ENCODE measurements at regions not wholly inside any gene's neighbourhood (a gene's known extent, or its start where the extent isn't known, plus 50 kb on each side); places are given as distances from the start of the nearest gene placed in this dataset.

GRCh38 chr4:89665662-89666061 is 171.3 kb downstream of the SNCA start:
- H3K36me3 Mint-ChIP-seq (ENCODE audit: low read depth) = no peaks in the 10 kb centered on the region
- no peak for DNase-seq (ENCODE audit: low spot score)
- H3K4me3 Mint-ChIP-seq (ENCODE audit: unreplicated experiment) = no peak overlapping the region
- H3K27ac Mint-ChIP-seq (ENCODE audit: unreplicated experiment) = no peak overlapping the region
- no peak for TF ChIP-seq CTCF (IDR thresholded peaks at IDR 0.05)
- H3K27me3 Mint-ChIP-seq (ENCODE audit: low read depth) = no peaks in the 10 kb centered on the region
- H3K9me3 Mint-ChIP-seq (ENCODE audit: low read depth) = no peaks in the 10 kb centered on the region
- peaks cover 12% of the 10 kb centered on the region for H3K4me1 Mint-ChIP-seq (ENCODE audit: low read depth)

- TF ChIP-seq CTCF (IDR thresholded peaks at IDR 0.05) = no peak
- no peaks in the 10 kb centered on the region for H3K27me3 Mint-ChIP-seq (ENCODE audit: low read depth)
- H3K27ac Mint-ChIP-seq (ENCODE audit: unreplicated experiment) = no peak overlapping the region
- no peak for DNase-seq (ENCODE audit: low spot score)
- H3K4me3 Mint-ChIP-seq (ENCODE audit: unreplicated experiment) = no peak overlapping the region
- no peaks in the 10 kb centered on the region for H3K9me3 Mint-ChIP-seq (ENCODE audit: low read depth)
- H3K4me1 Mint-ChIP-seq (ENCODE audit: low read depth) = peaks cover 15% of the 10 kb centered on the region
- H3K36me3 Mint-ChIP-seq (ENCODE audit: low read depth) = no peaks in the 10 kb centered on the region
Observed at GRCh38 chr4:89664521-89664920, 172.4 kb downstream of the SNCA start.

DNA sequence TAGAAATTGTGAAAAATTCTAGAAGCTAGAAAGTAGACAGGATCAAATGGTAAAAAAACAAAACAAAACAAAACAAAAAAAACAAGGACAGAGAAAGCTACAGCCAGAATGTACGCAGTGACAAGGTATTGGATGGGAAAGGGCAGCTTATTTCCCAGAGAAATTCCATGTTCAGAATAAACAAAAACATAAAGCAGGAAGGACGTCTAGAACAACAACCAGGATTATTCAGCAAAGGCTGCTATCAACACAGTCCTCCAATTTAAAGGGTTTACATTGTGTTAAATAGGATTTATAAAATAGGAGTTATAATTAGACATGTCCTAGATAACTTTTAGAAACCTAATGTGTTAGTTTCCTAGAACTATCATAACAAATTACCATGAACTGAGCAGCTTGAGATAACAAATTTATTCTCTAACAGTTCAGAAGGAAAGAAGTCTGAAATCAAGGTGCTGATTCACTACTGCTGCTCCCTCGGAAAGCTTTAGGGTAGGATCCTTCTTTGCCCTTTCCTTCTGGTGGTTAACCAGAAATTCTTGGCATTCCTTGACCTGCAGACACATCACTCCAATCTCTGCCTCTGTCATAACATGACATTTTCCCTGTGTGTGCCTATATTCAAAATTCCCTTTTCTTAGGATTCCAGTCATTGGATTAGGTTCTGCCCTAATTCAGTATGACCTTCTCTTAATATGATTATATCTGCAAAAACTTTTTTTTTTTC is 175.6 kb downstream of the SNCA start:
- DNase-seq (ENCODE audit: low spot score) = no peak
- H3K27ac Mint-ChIP-seq (ENCODE audit: unreplicated experiment) = peak overlapping the region; percentile 45

GRCh38 chr4:89660444-89661172 is 176.4 kb downstream of the SNCA start:
- H3K4me3 Mint-ChIP-seq (ENCODE audit: unreplicated experiment) = no peak overlapping the region
- peak overlapping the region; percentile 45 for H3K27ac Mint-ChIP-seq (ENCODE audit: unreplicated experiment)
- no peaks in the 10 kb centered on the region for H3K27me3 Mint-ChIP-seq (ENCODE audit: low read depth)
- DNase-seq (ENCODE audit: low spot score) = no peak
- no peaks in the 10 kb centered on the region for H3K9me3 Mint-ChIP-seq (ENCODE audit: low read depth)
- H3K36me3 Mint-ChIP-seq (ENCODE audit: low read depth) = no peaks in the 10 kb centered on the region
- H3K4me1 Mint-ChIP-seq (ENCODE audit: low read depth) = peaks cover 15% of the 10 kb centered on the region
- TF ChIP-seq CTCF (IDR thresholded peaks at IDR 0.05) = no peak

More for the DNA sequence above, 175.6 kb downstream of the SNCA start:
- H3K9me3 Mint-ChIP-seq (ENCODE audit: low read depth) = no peaks in the 10 kb centered on the region
- no peaks in the 10 kb centered on the region for H3K27me3 Mint-ChIP-seq (ENCODE audit: low read depth)
- no peak for TF ChIP-seq CTCF (IDR thresholded peaks at IDR 0.05)
- no peak overlapping the region for H3K4me3 Mint-ChIP-seq (ENCODE audit: unreplicated experiment)
- peaks cover 15% of the 10 kb centered on the region for H3K4me1 Mint-ChIP-seq (ENCODE audit: low read depth)
- no peaks in the 10 kb centered on the region for H3K36me3 Mint-ChIP-seq (ENCODE audit: low read depth)

GRCh38 chr4:89658701-89659024 is 178.3 kb downstream of the SNCA start:
- H3K36me3 Mint-ChIP-seq (ENCODE audit: low read depth) = no peaks in the 10 kb centered on the region
- H3K9me3 Mint-ChIP-seq (ENCODE audit: low read depth) = no peaks in the 10 kb centered on the region
- no peak overlapping the region for H3K27ac Mint-ChIP-seq (ENCODE audit: unreplicated experiment)
- no peak for DNase-seq (ENCODE audit: low spot score)
- peaks cover 15% of the 10 kb centered on the region for H3K4me1 Mint-ChIP-seq (ENCODE audit: low read depth)
- TF ChIP-seq CTCF (IDR thresholded peaks at IDR 0.05) = no peak
- H3K27me3 Mint-ChIP-seq (ENCODE audit: low read depth) = no peaks in the 10 kb centered on the region
- H3K4me3 Mint-ChIP-seq (ENCODE audit: unreplicated experiment) = no peak overlapping the region
